IPS-NIHi11 (cell line): ENCODE measurements at regions not wholly inside any gene's neighbourhood (a gene's known extent, or its start where the extent isn't known, plus 50 kb on each side); places are given as distances from the start of the nearest gene placed in this dataset.

Source experiments
- DNase-seq: peaks from one replicate; pipeline ENCODE4 v3.0.0; 2012; ENCODE audit warnings: mixed read lengths, low spot score

DNA sequence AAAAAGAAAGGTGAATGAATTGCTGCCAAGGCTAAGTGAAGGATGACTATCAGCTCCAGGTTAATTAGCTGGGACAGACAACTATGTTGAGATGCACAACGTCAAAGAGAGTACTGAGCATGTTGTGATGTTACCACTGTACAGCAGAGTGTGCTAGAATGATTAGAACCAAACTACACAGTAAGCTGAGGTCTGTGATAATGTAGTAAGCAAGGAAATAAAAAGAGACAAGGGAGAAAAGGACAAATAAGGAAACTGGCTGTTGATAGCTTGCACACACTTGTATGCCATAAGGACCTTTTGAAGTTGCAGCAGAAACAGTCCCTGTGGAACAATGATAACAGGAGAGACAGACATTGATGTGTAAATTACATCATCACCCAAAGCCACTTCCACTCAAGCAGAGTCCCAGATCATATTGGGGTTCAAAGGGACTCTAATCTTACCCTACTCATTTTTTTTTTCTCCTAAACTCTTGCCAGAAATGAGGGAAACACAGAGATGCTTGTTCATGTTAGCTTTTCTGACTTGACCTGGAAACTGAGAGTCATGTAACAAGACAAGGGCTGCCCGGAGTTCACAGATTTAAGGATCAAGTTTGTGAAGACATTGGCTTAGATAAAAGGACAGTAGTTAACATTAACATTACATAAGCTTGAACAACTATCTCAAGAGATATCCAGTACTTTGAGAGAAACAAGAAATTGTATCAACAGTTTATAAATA, 189.9 kb downstream of the CENPW start:
- no peak for DNase-seq

DNA sequence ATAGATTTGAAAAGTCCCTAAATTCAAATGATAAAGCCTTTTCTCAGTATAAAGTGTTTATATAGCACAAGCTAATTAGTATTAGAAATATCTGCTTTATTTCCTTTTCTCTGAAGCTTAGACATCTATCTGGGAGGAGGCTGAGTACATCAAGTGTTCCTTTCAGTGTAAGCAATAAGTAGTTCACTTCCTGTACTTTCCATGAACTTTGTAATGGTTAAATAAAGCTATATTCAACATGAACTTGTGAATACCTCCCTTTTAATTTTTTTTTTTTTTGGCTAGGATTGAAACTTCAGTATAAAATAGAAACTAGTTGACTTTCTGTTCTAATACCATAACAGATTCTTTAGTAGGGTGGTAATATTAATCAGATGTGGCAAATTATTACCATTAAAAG, 190.9 kb downstream of the CENPW start:
- no peak for DNase-seq

- DNase-seq = no peak
Measured at GRCh38 chr6:126531286-126531685, 191.4 kb downstream of the CENPW start.

- no peak for DNase-seq
Measured at GRCh38 chr6:126531840-126532239, 191.9 kb downstream of the CENPW start.

DNA sequence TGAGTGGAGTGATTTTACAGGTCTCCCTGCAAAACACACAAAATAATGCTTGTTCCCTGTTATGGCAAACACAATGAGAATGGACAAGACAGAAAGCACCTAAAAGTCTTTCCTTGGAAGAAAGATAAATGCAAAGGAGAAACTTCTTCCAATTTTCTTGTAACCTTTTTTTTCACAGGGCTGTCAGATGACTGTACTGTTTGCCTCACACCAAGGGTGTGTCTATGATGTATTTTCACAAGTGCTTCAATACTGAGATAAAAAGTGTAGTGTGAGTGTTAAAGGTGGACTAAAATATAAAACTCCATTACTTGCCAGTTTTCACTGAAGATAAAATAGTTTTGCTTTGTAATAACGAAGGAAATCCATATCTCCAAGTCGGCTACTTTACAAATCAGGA, 194.5 kb downstream of the CENPW start:
- no peak for DNase-seq

DNA sequence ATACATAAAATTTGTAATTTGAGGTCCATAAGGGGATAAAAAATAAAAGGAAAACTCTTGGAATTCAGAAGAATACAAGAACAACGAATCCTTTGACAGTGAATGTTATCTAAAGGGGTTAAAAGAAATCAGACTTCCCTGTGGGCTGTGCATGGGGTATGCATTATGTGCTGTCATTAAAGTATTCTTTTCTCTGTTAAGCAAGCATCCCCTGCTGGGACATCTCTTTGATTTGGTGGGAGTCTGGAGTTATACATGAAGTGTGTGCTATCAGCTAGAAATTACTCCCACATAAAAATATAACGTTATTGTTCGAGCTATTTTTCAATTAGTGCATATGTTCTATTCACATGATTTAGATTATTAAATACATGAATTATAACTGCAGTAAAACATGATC, 195.2 kb downstream of the CENPW start:
- no peak for DNase-seq

GRCh38 chr6:126535595-126535994, 195.7 kb downstream of the CENPW start:
- no peak for DNase-seq

DNA sequence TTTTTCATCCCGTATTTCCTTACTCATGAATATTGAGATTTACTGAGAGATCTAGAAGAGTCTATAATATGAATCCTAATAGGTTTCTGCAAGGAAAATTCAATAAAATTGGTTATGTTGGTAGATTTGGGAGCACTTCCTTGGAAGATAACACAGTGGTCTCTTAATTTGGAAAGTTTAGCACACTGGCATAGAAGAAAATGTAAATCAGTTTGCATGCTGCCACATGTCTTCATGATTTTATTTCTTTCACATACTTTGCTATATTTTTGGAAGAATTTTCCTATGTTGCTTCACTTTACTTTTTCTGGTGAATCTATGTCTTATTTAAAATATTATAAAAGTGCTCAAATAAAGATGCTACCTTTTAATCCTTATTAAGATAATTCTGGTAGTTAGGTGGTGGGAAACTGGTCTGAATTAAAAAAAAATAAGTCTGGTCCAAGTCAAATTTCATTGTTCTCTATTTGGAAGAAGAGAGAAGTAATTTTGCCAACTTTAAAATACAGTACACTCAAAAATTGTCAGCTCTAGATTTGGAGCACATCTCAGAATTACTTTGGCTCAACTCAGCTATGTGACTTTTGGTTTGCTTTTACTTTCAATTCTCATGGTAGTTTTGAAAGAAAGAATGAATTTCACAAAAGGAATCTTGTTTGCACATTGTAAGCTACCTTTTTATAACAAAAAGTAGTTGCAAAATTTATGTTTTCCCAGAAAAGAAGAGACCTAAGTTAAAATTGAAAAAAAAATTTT, 197.3 kb downstream of the CENPW start:
- no peak for DNase-seq

- no peak for DNase-seq
Measured at GRCh38 chr6:126539022-126539421, 199.1 kb downstream of the CENPW start.

GRCh38 chr6:126540161-126540560, 200.2 kb downstream of the CENPW start:
- no peak for DNase-seq

- no peak for DNase-seq
Measured at GRCh38 chr6:126541806-126542491, 202.0 kb downstream of the CENPW start.

DNA sequence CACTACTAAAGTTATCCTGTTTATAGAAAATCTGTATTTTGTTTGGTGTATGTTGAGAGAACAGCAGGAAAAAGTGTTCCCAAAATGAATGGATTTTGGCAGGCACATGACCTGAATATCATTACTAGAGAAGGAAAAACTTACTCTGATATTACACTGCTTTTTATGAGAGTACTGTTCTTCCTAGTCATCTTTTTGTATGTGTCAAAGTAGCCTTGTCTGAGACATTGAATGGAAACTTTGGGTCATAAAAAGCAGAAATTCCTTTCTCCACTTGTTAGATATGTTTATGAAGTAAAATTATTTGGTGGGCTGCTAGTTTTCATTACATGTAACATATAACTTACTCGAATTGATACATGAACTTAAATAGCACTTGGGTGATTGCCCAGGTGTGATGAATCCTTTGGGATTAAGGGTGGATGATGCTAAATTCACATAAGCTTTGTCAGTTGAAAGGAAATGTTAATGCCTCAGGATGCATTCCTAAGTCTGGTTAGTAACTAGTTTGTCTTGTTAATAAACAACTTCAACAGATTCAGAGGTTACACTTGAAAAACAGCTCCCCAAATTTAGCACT, 206.7 kb downstream of the CENPW start:
- no peak for DNase-seq

- no peak for DNase-seq
Measured at GRCh38 chr6:126548300-126548699, 208.4 kb downstream of the CENPW start.

GRCh38 chr6:126550323-126550722, 210.4 kb downstream of the CENPW start:
- DNase-seq = peak; percentile 31

DNA sequence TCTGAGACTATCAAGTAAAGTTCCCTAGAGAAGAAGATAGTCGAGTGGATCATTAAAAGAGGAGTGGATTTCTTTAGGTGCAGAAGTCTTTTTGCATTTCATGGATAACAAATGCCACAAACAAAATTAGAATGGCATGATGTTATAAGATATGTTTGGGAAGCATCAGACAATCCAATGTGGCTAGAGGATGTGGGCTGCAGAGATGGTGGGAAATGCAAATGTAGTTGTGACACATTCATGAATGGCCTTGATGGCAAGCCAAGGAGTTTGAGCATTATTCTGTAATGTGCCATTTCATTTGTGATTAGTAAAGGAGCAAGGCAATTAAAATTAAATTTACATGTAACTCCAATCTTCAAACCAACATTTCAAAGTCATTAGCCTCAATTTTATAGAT, 211.9 kb downstream of the CENPW start:
- DNase-seq = no peak

DNA sequence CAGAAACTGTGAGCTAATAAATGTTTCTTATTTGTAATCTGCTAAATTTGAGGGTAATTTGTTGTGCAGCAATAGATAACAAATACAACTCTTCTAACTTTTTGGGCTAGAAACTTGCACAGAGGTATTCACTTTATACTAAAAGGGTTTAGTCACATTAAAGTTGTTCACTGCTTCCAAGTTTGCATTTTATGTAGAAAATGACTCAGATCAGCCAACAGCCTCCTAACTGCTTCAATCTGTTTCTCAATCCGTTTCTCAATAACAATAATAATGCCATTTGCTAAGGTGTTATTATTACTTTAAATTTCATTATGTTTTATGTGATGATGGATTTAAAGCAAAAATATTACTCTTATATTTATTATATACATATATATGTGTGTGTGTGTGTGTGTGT, 213.9 kb downstream of the CENPW start:
- no peak for DNase-seq

GRCh38 chr6:126570507-126570906, 230.6 kb downstream of the CENPW start:
- no peak for DNase-seq

GRCh38 chr6:126574301-126574700, 234.4 kb downstream of the CENPW start:
- DNase-seq = no peak

GRCh38 chr6:126581316-126581715, 241.4 kb downstream of the CENPW start:
- no peak for DNase-seq

- DNase-seq = no peak
Measured at GRCh38 chr6:126600258-126600916, 260.5 kb downstream of the CENPW start.

DNA sequence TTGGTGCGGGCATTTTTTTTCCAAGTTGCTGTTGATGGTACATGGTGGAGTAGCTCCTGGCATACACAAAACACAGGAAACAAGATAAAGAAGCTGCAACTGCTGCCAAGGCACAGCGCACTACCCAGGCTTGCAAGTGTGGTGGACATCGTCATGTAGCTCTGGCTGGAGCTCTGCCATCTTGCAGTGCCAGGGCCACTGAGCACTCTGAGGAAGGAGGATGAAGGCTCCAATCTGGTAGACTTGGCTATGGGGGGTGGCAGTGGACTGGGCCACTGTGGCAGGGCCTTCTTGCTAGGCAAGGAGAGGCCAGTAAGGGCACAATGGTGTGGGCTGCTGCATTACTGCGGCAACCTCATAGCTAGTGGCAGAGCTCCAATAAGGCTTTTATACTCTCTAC, 263.5 kb downstream of the CENPW start:
- DNase-seq = no peak

- no peak for DNase-seq
Measured at GRCh38 chr6:126605089-126605488, 265.2 kb downstream of the CENPW start.
